ENCODE measurements at regions not wholly inside any gene's neighbourhood (a gene's known extent, or its start where the extent isn't known, plus 50 kb on each side); places are given as distances from the start of the nearest gene placed in this dataset.
"Not testable (repeated sequence)": the region's sequence is repeated elsewhere in the genome, so short reads cannot be mapped to it uniquely, and the experiment has no call there.

DNA sequence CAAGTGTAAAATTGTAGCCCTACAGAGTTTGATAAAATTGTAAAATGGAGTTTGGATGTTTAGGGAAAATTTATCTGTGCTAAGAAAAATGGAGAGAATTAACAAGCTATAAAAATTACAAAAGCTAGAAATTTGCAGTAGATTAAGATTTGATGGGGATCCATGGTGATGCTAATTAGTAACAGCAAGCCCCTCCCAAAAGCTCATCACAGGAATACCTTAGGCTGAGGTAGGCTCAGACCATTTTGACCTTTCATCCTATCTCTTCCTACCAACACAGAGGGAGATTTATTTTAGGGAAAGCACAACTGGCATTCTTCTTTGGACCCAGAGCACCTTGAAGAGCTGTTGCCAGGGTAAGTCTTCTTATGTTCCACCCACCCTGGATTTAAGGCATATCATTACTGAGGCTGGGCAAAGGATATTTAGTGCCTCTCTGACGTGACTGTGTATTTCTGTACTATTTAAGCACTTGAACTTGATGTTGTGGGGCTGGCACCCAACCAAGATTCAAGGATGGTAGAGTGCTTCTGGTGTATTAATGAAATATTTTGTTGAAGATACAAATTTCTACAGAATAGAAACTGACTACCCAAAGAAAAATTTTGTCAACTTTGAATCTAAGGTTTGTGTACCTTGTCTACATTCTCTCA, 70.8 kb upstream of the SLC39A10 start:
- no peak for TF ChIP-seq ZNF274 (IDR thresholded peaks at IDR 0.05; ENCODE audit: low read depth, low read length)
- H3K4me3 ChIP-seq (ENCODE audit: low read length) = no peak overlapping the region

DNA sequence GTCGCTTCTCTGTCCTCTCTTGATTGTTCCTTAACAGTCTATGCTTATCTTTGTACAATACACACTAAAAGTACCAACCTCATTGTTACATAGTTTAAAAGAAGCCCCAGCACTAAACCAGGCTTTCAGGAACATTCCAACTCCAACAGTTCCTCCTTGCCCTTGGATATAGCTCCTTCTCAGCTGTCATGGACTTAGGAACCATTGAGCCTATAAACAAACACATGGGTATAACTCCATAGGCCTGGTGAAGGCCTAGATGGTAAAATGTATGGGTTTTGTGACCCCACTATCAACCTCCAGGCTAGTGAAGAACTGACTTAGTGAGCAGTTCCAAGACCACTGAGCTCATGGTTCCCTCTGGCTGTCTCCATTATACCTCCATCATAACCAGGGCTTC, 74.8 kb upstream of the SLC39A10 start:
- no peak for TF ChIP-seq ZNF274 (IDR thresholded peaks at IDR 0.05; ENCODE audit: low read depth, low read length)

GRCh38 chr2:195579776-195580555, 77.1 kb upstream of the SLC39A10 start:
- TF ChIP-seq ZNF274 (IDR thresholded peaks at IDR 0.05; ENCODE audit: low read depth, low read length) = no peak
- no peak overlapping the region for H3K4me3 ChIP-seq (ENCODE audit: low read length)

More for the DNA sequence above, 74.8 kb upstream of the SLC39A10 start:
- no peak overlapping the region for H3K4me3 ChIP-seq (ENCODE audit: low read length)

GRCh38 chr2:195575879-195576401, 81.1 kb upstream of the SLC39A10 start:
- H3K4me3 ChIP-seq (ENCODE audit: low read length) = no peak overlapping the region
- TF ChIP-seq ZNF274 (IDR thresholded peaks at IDR 0.05; ENCODE audit: low read depth, low read length) = no peak

DNA sequence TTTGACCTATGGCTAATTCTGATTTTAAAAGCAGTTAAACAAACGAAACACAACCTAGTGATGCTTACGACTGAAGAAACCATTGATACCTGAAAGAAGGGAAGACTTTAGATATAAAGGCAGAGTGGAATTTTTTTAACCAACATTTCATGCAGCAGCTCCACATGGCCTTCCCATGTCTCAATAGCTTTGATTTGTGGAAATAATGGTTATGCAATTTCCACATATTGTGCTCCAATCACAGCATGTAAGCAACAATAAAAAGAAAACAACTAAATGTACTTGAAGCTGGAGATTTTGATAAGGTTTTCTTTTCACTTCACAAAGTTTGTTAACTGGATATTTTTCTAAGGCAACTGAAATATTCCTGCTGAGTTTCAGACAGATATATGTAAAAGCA, 82.0 kb upstream of the SLC39A10 start:
- no peak for TF ChIP-seq ZNF274 (IDR thresholded peaks at IDR 0.05; ENCODE audit: low read depth, low read length)
- no peak overlapping the region for H3K4me3 ChIP-seq (ENCODE audit: low read length)

- TF ChIP-seq ZNF274 (IDR thresholded peaks at IDR 0.05; ENCODE audit: low read depth, low read length) = no peak
- no peak overlapping the region for H3K4me3 ChIP-seq (ENCODE audit: low read length)
Observed at GRCh38 chr2:195574312-195574711, 82.7 kb upstream of the SLC39A10 start.

DNA sequence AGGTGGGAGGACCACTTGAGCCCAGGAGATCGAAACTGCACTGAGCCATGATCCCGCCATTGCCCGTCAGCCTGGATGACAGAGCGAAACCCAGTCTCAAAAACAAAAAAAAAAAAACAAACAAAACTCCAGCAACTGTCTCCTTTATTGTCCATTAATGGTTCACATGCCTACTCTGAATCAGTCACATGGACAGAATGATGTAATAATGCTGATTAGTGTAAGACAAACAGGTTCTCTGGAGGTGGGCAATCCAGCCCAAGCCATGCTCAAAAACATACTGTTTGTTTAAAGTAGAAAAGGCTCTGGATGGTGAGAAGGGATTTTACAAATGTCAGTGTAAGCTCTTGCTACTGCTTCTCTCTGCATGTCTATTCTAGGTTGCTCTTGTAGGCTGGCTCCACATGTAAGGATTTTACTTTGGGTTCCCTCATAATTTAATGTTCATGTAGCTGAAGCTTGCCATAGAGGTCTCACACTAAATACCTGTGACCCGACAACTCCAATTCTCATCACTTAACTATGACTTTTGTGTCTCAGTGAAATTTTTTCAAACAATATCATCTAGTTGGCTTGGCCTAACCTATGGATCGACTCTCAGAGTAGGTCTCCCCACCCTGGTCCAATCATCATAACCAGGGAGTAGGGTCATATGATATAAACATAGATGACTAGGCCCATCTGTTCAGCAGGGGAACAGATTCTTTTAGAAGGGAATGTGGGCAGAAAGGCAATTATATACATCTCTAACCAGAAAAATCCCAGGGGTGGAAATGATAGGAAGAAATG, 83.9 kb upstream of the SLC39A10 start:
- TF ChIP-seq ZNF274 (IDR thresholded peaks at IDR 0.05; ENCODE audit: low read depth, low read length) = no peak
- H3K4me3 ChIP-seq (ENCODE audit: low read length) = no peak overlapping the region

GRCh38 chr2:195570329-195570728, 86.7 kb upstream of the SLC39A10 start:
- no peak for TF ChIP-seq ZNF274 (IDR thresholded peaks at IDR 0.05; ENCODE audit: low read depth, low read length)
- no peak overlapping the region for H3K4me3 ChIP-seq (ENCODE audit: low read length)

GRCh38 chr2:195569255-195569654, 87.8 kb upstream of the SLC39A10 start:
- no peak for TF ChIP-seq ZNF274 (IDR thresholded peaks at IDR 0.05; ENCODE audit: low read depth, low read length)
- no peak overlapping the region for H3K4me3 ChIP-seq (ENCODE audit: low read length)

DNA sequence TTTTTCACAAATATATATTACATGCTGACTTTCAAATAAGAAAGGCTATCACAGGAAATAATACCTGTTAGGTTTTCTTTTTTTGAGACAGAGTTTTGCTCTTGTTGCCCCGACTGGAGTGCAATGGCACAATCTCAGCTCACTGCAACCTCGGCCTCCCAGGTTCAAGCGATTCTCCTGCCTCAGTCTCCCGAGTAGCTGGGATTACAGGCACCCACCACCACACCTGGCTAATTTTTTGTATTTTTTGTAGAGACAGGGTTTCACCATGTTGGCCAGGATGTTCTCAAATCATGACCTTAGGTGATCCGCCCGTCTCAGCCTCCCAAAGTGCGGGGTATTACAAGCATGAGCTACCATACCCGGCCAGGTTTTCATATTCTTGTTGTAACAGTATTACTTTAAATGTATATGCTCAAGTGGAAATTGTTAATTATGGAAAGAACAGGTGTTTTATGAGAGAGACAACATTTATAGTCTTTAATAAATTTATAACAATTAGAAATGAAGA, 92.3 kb upstream of the SLC39A10 start:
- H3K4me3 ChIP-seq (ENCODE audit: low read length) = not testable (repeated sequence)

- H3K4me3 ChIP-seq (ENCODE audit: low read length) = no peak overlapping the region
- no peak for TF ChIP-seq ZNF274 (IDR thresholded peaks at IDR 0.05; ENCODE audit: low read depth, low read length)
Observed at GRCh38 chr2:195563857-195564512, 93.0 kb upstream of the SLC39A10 start.

DNA sequence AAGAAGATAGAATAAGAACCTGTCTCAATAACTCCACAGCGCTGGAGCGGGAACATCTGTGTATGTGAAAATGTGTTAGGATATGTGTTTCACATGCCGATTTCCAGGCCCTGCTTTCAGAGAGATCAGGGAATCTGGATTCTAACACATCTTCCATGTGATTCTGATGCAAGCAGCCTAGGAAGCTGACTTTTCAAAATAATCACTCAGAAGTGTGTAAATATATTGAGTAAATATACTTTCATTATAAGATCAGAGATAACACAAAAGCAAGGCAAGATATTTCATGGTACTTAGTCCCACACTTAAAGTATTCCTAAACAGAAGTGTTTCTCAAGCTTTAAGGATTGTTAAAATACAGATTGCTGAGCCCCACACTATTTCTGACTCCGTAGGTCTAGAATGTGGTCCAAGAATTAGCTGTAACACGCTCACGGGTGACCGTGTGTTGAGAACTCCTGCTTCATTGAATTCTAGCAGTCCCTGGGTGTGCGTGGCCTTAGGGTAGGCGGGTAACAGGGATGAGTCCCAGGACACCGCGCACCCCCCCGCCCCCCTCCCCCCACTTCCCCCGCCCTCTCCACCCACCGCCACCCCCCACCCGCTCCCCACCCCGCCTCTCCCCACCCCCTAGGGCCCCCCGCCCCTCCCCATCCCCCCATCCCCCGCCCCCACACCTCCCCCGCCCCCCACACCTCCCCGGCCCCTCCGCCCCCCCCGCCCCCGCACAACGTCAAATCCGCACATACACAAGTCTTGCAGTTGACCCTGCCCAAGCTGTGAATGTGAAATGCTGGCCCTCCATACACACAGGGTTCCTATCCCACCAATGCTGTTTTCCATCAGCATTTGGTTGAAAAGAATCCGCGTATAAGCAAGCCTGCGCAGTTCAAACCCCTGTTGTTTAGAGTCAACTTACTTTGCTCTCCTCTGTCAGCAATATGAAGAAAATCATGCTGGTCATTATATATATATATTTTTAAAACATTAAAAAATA, 94.2 kb upstream of the SLC39A10 start:
- H3K4me3 ChIP-seq (ENCODE audit: low read length) = no peak overlapping the region; the same call in 1 of the 2 replicates

More for the DNA sequence above, 94.2 kb upstream of the SLC39A10 start:
- TF ChIP-seq ZNF274 (IDR thresholded peaks at IDR 0.05; ENCODE audit: low read depth, low read length) = no peak
